SJCRH30 (cell line): ENCODE measurements at regions not wholly inside any gene's neighbourhood (a gene's known extent, or its start where the extent isn't known, plus 50 kb on each side); places are given as distances from the start of the nearest gene placed in this dataset.
"Not testable (repeated sequence)": the region's sequence is repeated elsewhere in the genome, so short reads cannot be mapped to it uniquely, and the experiment has no call there.

Experiments
- DNase-seq, 2 experiments: peaks; one replicate each; pipeline ENCODE4 v3.0.0-alpha.2; 2015 to 2020
- H3K27ac ChIP-seq: fragments of 250-450 bp; sonication (Bioruptor Pico); 2 replicates; pipeline ENCODE4 v1.5.1; 2020; ENCODE audit warnings: mild to moderate bottlenecking, moderate library complexity
- H3K27me3 ChIP-seq: fragments of 250-450 bp; sonication (Bioruptor Pico); 2 replicates; pipeline ENCODE4 v1.5.1; 2020; ENCODE audit warnings: mild to moderate bottlenecking, moderate library complexity
- H3K36me3 ChIP-seq: fragments of 250-450 bp; sonication (Bioruptor Pico); 2 replicates; pipeline ENCODE4 v1.5.1; 2020; ENCODE audit warnings: mild to moderate bottlenecking, moderate library complexity
- H3K4me1 ChIP-seq: fragments of 250-450 bp; sonication (Bioruptor Pico); 2 replicates; pipeline ENCODE4 v1.5.1; 2020; ENCODE audit warnings: mild to moderate bottlenecking, moderate library complexity
- H3K4me3 ChIP-seq: fragments of 250-450 bp; sonication (Bioruptor Pico); 2 replicates; pipeline ENCODE4 v1.5.1; 2020; ENCODE audit warnings: mild to moderate bottlenecking, moderate library complexity
- H3K9me3 ChIP-seq: fragments of 250-450 bp; sonication (Bioruptor Pico); replicated peaks from 2 replicates; pipeline ENCODE4 v1.5.1; 2020; ENCODE audit warnings: mild to moderate bottlenecking, moderate library complexity

DNA sequence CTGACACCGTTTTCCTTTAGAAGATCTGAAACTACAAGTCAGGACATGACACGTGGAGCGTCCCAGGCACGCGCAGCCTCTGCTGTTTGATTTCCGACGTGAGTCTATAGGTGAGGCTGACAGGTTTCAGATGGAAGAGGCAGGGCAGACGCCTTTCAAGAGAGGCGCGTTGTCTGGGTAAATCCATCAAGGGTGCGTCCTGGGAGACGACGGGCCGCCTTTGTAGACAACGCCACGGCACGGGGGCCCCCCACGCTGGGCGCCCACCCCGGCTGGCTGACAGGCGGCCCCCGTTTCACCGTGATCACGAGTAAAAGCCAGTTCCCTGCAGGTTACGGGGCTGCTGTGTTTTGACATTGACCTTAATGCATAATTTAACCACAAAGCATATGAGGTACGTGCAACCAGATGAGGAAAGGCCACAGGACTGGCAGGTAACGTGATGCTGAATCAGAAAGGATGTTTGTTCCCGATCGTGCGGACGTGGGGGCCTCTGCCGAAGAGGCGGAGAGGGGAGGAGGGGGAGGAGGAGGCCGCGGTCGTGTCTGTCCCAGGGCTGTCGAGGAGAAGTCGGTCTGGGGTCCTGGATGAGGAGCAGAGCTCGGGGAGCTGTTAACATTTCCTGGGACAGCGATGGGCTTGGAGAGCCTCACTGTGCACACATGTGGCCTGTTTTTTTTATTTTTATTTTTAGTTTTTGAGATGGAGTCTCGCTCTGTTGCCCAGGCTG is 51.1 kb upstream of the PPP2R3B start:
- no peaks in the 10 kb centered on the region for H3K9me3 ChIP-seq
- H3K27ac ChIP-seq, result no peak overlapping the region
- H3K4me3 ChIP-seq, result no peak overlapping the region
- DNase-seq, result no peak
- no peaks in the 10 kb centered on the region for H3K27me3 ChIP-seq
- H3K4me1 ChIP-seq, result no peaks in the 10 kb centered on the region
- no peaks in the 10 kb centered on the region for H3K36me3 ChIP-seq

DNA sequence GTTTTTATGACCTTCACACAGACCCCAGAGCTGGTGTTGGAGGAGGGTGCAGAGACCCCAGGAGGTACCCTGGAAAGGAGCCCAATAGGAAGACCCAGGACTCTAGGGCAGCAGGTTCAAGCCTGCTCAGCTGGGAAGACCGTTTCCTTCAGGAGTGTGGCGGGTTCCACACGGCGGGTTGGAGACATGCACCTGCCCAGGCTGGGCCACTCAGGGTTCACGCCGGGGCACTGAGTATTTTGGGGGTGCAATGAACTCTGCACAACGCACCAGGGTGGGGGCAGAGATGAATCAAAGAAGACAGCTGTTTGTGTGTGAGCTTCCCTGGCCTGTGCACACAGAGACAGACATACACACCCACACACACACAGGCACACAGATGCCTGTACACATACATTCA is 52.5 kb upstream of the PPP2R3B start:
- H3K27me3 ChIP-seq, result no peaks in the 10 kb centered on the region
- DNase-seq, result no peak
- no peaks in the 10 kb centered on the region for H3K4me1 ChIP-seq
- no peaks in the 10 kb centered on the region for H3K9me3 ChIP-seq
- no peak overlapping the region for H3K4me3 ChIP-seq
- H3K27ac ChIP-seq, result no peak overlapping the region
- H3K36me3 ChIP-seq, result no peaks in the 10 kb centered on the region

DNA sequence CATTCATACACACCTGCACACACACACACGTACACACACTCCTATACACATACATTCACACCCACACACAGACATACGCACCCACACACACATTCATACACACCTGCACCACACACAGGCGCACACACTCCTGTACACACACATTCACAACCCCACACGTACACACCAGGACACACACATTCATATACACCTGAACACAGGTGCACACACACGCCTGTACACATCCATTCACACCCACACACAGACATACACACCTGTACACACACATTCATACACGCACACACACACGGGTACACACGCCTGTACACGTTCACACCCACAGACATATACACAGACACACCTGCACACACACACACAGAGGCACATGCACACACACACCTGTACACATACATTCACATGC is 53.0 kb upstream of the PPP2R3B start:
- no peaks in the 10 kb centered on the region for H3K36me3 ChIP-seq
- H3K27me3 ChIP-seq, result no peaks in the 10 kb centered on the region
- H3K9me3 ChIP-seq, result no peaks in the 10 kb centered on the region

DNA sequence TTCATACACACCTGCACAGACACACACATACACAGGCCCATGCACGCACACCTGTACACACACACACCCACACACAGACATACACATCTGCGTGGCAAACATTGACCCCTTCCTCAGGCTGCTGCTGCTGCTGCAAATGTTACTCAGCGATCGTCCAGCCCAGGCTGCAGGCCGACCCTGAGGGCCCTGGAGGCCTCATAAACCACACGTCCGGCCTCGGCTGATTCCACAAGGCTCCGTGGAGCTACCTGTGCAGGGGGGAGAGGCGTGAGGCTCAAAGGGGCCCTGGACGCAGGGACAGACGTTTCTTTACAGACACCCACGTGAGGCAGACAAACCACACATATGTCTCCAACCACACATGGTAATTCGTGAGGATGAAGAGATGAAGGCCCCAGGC is 53.9 kb upstream of the PPP2R3B start:
- no peak overlapping the region for H3K27ac ChIP-seq
- H3K4me3 ChIP-seq, result no peak overlapping the region
- H3K4me1 ChIP-seq, result no peaks in the 10 kb centered on the region
- H3K27me3 ChIP-seq, result no peaks in the 10 kb centered on the region
- no peaks in the 10 kb centered on the region for H3K9me3 ChIP-seq
- no peaks in the 10 kb centered on the region for H3K36me3 ChIP-seq
- no peak for DNase-seq

More for the DNA sequence above, 53.0 kb upstream of the PPP2R3B start:
- Histone ChIP-seq H3K4me3 (no peak overlapping the region), H3K27ac (no peak overlapping the region), H3K4me1 (no peaks in the 10 kb centered on the region)
- no peak for DNase-seq

DNA sequence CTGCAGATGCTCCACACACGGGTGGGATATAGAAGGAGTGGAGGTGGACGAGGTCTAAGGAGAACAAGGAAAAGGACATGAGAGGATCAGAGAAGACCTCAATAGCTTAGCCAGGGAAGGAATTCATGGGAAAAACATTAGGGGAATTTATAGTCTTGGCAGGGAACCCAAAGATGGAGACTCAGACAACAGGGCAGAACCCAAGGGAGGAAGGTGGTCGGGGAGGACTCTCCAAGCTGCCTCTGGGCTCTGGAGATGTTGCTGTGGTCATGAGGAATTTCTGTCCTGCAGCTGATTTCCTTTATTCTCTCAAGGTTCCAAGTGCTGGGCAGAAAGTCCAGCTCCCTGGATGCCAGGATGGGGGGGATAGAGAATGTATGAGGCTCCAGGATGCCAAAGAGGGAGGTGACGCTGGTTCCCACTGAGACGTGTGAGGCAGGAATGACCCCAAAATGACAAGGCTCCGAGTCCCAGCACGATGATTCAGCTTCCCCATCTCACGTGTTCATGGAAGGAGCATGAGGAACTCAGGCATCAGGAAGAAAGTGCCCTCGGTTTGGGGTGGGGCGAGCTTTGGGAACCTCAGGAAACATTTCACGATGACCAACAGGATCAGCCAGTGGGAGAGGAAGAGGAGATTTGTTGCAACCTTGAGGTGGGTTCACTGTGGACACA is 57.0 kb upstream of the PPP2R3B start:
- Histone ChIP-seq H3K4me3 (no peak overlapping the region), H3K36me3 (no peaks in the 10 kb centered on the region), H3K4me1 (no peaks in the 10 kb centered on the region), H3K27ac (no peak overlapping the region), H3K27me3 (no peaks in the 10 kb centered on the region), H3K9me3 (no peaks in the 10 kb centered on the region)
- no peak for DNase-seq

DNA sequence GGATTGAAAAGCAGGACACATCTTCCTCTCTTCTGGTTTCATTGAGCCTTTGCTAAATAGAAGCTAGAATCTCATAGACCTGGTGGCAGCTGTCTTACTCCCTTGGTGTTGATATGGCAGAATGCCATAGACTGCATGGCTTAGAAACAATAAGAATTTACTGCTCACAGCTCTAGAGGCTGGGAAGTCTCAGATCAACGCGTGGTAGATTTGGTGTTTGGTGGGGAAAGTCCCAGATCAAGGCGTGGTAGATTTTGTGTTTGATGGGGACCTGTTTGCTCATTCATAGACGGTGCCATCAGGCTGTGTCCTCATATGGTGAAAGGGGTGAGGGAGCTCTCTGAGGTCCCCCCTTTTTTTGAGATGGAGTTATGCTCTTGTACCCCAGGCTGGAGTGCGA is 57.6 kb upstream of the PPP2R3B start:
- no peaks in the 10 kb centered on the region for H3K9me3 ChIP-seq
- no peaks in the 10 kb centered on the region for H3K36me3 ChIP-seq
- H3K4me3 ChIP-seq, result no peak overlapping the region
- H3K27ac ChIP-seq, result no peak overlapping the region
- no peaks in the 10 kb centered on the region for H3K27me3 ChIP-seq
- H3K4me1 ChIP-seq, result no peaks in the 10 kb centered on the region
- peak in 1 of 2 experiments; percentile 32 for DNase-seq

DNA sequence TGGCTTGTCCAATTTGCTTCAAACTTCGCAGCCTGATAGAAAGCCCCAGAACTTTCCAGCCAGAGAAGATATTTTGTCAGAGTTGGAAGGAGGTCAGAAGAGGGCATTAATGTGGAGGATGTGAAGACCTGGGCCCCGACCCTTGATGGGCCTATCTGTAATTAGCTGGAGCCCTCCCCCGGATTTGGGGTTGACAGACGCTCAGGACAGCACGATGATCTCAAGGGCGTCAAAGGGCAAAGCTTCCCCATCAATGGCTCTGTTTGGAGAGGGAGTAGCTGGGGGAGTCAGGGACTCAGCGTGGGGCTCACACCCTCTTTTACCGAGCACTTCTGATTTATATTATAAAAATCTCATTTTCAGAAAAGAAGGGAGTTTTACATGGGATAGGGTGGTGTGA is 59.0 kb upstream of the PPP2R3B start:
- Histone ChIP-seq H3K27me3 (no peaks in the 10 kb centered on the region), H3K9me3 (no peaks in the 10 kb centered on the region), H3K4me1 (no peaks in the 10 kb centered on the region), H3K36me3 (no peaks in the 10 kb centered on the region), H3K4me3 (no peak overlapping the region), H3K27ac (no peak overlapping the region)
- DNase-seq, result no peak

DNA sequence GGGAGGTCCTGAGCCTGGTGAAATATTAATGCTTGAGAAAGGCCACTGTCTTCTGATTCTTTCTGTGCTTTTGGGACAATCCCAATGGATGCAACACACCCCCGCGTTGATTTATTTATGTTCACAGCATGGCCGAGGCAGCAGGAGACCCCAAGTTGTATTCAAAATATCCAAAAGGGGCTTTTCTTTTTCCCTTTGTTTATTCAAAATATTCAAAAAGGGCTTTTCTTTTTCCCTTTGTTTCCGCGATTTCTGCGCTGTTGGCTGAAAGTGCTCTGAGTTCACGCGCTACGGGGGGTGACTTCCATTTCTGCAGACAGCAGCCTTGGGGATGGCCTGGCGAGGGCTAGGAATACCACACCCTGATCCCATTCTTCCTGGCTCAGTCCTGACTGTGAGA is 59.5 kb upstream of the PPP2R3B start:
- Histone ChIP-seq H3K4me3 (no peak overlapping the region), H3K9me3 (no peaks in the 10 kb centered on the region), H3K36me3 (no peaks in the 10 kb centered on the region), H3K27ac (no peak overlapping the region), H3K27me3 (no peaks in the 10 kb centered on the region), H3K4me1 (no peaks in the 10 kb centered on the region)
- DNase-seq, result no peak

DNA sequence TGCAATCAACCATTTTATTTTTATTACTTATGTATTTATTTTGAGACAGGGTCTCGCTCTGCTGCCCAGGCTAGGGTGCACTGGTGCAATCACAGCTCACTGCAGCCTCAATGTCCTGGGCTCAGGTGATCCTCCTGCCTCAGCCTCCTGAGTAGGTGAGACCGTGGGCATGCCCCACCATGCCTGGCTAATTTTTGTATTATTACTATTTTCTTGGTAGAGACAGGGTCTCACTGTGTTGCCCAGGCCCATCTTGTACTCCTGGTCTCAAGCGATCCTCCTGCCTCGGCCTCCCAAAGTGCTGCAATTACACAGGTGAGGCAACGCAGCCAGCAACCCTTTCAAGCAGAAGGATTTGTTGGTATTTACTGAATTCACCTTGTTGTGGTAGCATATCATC is 60.3 kb upstream of the PPP2R3B start:
- no peak for DNase-seq
- Histone ChIP-seq H3K4me1 (no peaks in the 10 kb centered on the region), H3K27me3 (no peaks in the 10 kb centered on the region), H3K9me3 (no peaks in the 10 kb centered on the region), H3K36me3 (no peaks in the 10 kb centered on the region), H3K27ac (no peak overlapping the region), H3K4me3 (no peak overlapping the region)

DNA sequence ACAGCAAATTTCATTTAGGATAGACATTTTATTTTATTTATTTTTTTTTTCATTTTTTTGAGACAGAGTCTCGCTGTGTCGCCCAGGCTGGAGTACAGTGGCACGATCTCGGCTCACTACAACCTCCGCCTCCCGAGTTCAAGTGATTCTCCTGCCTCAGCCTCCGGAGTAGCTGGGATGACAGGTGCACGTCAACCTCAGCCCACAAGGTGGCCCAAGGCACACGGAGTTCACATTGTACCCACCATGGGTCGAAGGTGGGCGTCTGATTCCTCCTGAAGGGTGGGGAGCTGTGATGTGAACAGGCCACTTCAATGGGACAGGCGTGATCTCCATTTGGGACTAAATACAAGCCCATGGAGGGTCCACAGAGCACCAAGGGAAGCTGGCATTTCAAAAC is 65.0 kb upstream of the PPP2R3B start:
- not testable (repeated sequence) for H3K27me3 ChIP-seq, H3K9me3 ChIP-seq, H3K4me3 ChIP-seq, H3K4me1 ChIP-seq, H3K27ac ChIP-seq, H3K36me3 ChIP-seq, DNase-seq

DNA sequence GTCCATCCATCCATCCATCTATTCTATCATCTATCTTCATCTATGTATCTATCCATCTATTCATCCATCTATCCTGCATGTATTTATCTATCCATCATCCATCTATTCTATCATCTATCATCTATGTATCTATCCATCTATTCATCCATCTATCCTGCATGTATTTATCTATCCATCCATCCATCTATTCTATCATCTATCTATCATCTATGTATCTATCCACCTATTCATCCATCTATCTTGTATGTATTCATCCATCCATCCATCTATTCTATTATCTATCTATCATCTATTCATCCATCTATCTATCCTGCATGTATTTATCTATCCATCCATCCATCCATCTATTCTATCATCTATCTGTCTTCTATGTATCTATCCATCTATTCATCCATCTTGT is 65.9 kb upstream of the PPP2R3B start:
- H3K9me3 ChIP-seq, result no peaks in the 10 kb centered on the region
- no peaks in the 10 kb centered on the region for H3K4me1 ChIP-seq
- no peak for DNase-seq
- no peaks in the 10 kb centered on the region for H3K27me3 ChIP-seq
- H3K27ac ChIP-seq, result no peak overlapping the region
- no peaks in the 10 kb centered on the region for H3K36me3 ChIP-seq
- H3K4me3 ChIP-seq, result no peak overlapping the region

DNA sequence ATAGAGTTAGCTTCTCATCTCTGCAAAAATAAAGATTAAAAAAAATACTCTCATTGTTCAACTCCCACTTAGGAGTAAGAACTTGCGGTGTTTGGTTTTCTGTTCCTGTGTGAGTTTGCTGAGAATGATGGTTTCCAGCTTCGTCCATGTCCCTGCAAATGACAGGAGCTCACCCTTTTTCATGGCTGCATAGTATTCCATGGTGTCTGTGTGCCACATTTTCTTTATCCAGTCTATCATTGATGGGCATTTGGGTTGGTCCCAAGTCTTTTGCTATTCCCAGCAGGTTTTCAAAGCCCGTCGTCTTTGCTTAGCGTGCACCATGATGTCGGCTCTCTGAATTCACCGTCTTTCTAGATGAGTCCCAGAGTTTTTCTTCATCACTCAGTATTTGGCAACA is 67.8 kb upstream of the PPP2R3B start:
- not testable (repeated sequence) for DNase-seq, H3K27ac ChIP-seq, H3K4me3 ChIP-seq, H3K36me3 ChIP-seq, H3K27me3 ChIP-seq, H3K4me1 ChIP-seq, H3K9me3 ChIP-seq

DNA sequence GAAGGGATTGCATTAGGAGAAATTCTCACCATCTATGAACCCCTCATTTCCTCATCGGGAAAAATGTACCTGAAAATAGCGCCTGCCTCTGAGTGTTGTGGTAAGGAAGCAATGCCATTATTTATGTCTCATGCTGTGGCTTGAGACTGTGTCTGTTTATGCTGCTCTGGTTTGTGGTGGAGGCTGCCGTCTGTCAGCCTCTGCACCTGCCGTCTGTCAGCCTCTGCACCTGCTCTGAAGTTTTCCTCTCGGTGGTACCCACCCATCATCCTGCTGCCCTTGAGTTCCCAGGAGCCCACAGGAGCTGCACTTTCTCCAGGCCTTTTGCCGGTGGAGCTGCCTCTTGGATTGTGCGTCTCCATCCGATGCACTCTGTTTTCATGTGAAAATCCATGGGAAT is 68.5 kb upstream of the PPP2R3B start:
- no peak overlapping the region for H3K4me3 ChIP-seq
- H3K36me3 ChIP-seq, result no peaks in the 10 kb centered on the region
- no peaks in the 10 kb centered on the region for H3K4me1 ChIP-seq
- H3K9me3 ChIP-seq, result no peaks in the 10 kb centered on the region
- no peaks in the 10 kb centered on the region for H3K27me3 ChIP-seq
- no peak for DNase-seq
- H3K27ac ChIP-seq, result no peak overlapping the region

DNA sequence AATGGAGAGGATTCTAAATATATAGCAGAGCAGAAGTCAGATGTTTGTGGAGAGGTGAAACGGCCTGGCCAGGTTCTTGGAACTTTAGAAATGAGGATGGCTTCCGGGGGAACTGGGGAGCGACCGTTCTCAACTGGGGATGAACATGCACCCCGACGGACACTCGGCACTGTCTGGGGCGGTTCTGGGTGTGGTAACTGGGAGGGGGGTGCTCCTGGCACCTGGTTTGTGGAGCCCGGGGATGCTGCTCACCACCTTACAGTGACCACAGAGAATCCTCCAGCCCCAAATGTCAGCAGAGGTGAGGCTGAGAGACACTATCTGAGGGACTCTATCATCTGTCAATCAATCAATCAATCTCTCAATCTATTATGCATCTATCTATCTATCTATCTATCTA is 69.0 kb upstream of the PPP2R3B start:
- Histone ChIP-seq H3K4me3 (no peak overlapping the region), H3K9me3 (no peaks in the 10 kb centered on the region), H3K4me1 (no peaks in the 10 kb centered on the region), H3K36me3 (no peaks in the 10 kb centered on the region), H3K27ac (no peak overlapping the region), H3K27me3 (no peaks in the 10 kb centered on the region)
- DNase-seq, result no peak

DNA sequence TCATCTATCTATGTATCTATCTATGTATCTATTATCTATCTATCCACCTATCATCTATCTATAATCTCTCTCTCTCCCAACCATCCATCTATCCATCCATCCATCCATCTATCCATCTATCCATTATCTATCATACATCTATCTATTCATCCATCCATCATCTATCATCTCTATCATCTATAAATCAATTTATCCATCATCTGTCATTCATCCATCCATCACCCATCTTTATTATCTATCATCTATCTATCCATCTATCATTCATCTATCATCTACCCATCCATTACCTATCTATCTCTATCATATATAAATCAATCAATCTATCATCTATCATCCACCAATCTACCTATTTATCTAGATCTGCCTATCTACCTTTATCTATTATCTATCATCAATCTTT is 69.4 kb upstream of the PPP2R3B start:
- Histone ChIP-seq H3K36me3 (no peaks in the 10 kb centered on the region), H3K4me3 (no peak overlapping the region), H3K4me1 (no peaks in the 10 kb centered on the region), H3K27me3 (no peaks in the 10 kb centered on the region), H3K9me3 (no peaks in the 10 kb centered on the region), H3K27ac (no peak overlapping the region)
- no peak for DNase-seq
